Superior temporal gyrus (tissue), 1 donor: ENCODE measurements at regions not wholly inside any gene's neighbourhood (a gene's known extent, or its start where the extent isn't known, plus 50 kb on each side); places are given as distances from the start of the nearest gene placed in this dataset.
A peak's percentile ranks its signal among the peaks of the same experiment; 100 is the strongest.
"Not testable (repeated sequence)": the region's sequence is repeated elsewhere in the genome, so short reads cannot be mapped to it uniquely, and the experiment has no call there.

Experiments used
- DNase-seq: peaks from one replicate; pipeline ENCODE4 v3.0.0-alpha.2; 2016; ENCODE audit errors: extremely low spot score

DNA sequence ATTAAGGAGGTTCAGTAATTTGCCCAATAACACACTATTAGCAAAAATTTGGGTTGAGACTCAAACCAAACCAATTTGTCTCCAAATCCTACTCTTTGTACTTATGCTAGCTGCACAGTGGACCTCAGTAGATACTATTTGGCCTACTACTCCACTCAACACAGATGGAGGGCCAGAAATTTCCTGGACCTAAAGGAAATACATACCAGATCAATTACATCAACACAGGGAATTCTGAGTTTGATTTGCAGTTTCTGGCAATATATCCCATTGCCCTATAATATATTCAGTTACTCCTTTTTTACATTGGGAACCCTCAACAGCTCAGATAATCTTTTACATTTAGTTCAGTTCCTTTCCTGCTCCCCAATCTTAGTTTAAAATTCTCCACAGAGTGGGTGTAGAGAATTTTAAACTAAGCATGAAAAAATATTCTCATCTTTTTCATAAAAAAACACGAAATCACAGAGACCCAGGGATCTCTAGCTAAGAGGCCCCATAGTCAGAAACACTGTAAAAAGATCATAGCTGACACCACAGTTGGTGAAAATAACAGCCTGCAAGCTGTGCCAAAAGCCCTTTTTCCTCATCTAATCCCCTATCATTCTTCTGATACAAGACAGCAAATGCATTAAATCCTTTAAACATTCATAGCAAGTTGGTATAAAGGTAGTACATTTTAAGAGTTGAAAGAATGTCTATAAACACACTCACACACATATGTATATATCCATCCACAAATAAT, 317.7 kb upstream of the ESRRG start:
- no peak for DNase-seq

DNA sequence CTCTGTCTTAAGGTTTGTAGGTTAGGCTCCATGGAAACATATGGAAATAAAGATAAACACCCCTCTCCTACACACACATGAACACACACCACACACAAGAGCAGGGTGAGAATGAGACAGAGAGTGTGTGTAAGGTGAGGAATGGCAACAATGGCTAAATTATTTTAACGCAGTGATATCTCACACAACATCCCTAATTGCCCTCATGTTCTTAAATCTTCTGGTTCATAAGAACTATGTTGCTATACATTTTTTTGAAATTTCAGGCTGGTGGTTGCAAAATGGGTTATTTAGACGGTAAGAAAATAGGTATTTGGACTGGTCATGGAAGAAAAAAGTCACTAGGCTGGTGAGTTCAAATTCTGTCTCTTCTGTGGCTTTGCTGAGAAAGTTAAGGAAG, 316.7 kb upstream of the ESRRG start:
- no peak for DNase-seq

DNA sequence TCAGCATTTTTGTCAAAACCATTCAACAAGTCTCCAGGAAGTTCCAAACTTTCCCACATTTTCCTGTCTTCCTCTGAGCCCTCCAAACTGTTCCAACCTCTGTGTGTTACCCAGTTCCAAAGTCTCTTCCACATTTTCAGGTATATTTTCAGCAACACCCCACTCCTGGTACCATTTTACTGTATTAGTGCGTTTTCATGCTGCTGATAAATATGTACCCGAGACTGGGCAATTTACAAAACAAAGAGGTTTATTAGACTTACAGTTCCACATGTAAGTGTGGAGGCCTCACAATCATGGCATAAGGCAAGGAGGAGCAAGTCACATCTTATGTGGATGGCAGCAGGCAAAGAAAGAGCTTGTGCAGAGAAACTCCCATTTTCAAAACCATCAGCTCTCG, 315.9 kb upstream of the ESRRG start:
- not testable (repeated sequence) for DNase-seq

DNA sequence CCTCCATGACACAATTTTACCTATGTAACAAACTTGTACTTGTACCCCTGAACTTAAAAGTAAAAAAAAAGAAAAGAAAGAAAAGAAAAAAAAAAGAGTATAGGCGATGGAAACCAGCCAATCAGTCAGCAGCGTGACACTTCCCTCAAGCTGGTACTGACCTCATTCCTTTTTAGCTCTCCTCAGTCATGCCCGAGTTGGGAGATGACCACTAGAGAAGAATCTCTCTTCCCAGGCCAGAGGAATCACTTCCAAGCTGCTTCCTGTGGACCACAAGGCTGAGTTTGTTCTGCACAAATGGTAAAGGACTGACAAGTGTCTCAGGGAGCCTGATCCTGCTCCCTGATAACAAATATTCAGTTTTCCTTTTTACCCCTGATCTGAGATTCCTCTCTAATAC, 313.5 kb upstream of the ESRRG start:
- no peak for DNase-seq

- no peak for DNase-seq
Measured at GRCh38 chr1:217032715-217033367, 309.6 kb upstream of the ESRRG start.

GRCh38 chr1:217029281-217030157, 306.3 kb upstream of the ESRRG start:
- no peak for DNase-seq

DNA sequence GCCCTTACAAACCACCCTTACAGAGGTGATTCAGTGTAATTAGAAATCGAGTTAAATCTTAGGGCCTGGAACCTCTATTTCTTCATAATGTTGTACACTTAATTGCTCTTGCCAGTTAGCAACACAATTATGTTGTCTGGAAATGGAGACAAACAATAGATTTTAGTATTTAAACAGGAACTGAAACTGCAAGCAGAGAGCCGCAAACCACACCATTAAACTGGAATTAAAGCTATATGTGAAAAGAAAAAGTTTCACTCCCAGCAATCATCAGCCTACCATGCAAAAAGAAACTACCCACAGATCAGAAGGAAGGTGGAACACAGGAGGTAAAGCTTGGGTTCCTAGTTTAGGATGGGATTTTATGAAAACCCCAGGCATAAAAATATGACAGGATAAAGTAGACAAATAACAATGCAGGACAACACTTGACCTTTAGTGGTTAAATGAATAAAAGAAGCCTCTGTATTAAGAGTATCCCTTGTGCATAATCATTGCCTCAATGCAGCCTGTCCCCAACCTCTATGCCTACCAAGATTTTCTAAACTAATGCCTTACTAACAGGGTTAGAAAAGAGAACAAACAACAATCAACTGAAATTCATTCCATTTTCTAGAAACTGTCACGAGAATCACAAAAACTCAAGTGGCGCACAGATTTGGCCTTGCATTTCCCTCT, 304.3 kb upstream of the ESRRG start:
- no peak for DNase-seq

- no peak for DNase-seq
Measured at GRCh38 chr1:217026531-217026930, 303.3 kb upstream of the ESRRG start.

DNA sequence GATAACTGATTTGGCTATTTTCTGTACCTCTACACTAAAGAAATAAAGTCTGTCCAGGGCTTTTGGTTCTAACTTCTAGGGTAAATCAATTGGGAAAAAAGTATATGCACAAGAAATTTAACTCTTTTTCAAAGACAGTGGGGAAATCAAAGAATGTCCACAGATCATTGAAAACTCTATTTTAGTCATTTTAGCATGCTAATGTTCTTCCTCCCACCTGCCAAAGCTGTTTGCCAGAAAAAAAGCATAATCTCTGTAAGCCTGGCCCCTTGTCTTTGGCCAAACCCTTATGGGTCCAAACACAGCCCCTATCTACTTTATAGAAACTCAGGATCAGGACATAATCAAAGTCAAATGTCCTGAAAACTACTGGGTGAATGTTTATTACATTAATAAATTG, 302.2 kb upstream of the ESRRG start:
- DNase-seq, result no peak

DNA sequence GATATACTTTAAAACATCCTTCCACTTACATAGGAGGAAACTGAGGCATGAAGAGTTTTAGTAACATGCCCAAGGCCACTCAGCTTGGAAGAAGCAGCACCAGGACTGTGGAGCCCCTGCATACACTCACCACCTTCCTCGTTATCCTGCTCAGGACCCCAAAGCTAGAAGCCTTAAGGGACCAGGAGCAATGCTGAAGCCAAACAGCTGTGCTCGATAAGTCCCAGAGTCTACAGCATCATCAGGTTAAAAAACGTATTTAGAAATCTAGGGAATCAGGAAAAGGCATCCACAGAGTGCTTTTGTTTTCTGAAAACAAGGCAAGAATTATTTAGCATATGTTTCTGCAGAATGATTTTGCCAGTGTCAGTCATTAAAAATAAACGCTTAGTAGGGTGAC, 301.7 kb upstream of the ESRRG start:
- DNase-seq, result no peak

- DNase-seq, result no peak
Measured at GRCh38 chr1:217021956-217022355, 298.7 kb upstream of the ESRRG start.

GRCh38 chr1:217021400-217021799, 298.2 kb upstream of the ESRRG start:
- no peak for DNase-seq

DNA sequence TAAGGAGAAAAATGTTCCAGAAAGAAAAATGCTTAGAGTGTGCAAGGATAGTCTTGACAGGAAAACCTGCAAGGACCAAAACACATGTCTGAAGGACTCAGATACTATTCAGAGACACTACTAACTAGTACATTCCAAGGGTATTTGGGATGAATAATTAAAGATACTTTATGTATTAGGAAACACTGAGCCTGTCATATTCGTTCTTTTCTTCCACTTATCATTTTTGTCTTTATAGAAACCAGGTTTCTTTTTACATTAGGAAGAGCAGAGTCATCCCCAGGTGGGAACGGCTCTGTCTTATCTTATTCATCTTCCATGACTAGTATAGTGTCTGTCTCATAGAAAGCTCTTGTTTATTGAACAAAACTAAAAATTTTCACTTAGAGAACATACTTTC, 296.2 kb upstream of the ESRRG start:
- DNase-seq, result no peak

GRCh38 chr1:217018648-217019047, 295.4 kb upstream of the ESRRG start:
- DNase-seq, result no peak

GRCh38 chr1:217017165-217017564, 293.9 kb upstream of the ESRRG start:
- no peak for DNase-seq

- DNase-seq, result no peak
Measured at GRCh38 chr1:217014066-217014465, 290.8 kb upstream of the ESRRG start.

DNA sequence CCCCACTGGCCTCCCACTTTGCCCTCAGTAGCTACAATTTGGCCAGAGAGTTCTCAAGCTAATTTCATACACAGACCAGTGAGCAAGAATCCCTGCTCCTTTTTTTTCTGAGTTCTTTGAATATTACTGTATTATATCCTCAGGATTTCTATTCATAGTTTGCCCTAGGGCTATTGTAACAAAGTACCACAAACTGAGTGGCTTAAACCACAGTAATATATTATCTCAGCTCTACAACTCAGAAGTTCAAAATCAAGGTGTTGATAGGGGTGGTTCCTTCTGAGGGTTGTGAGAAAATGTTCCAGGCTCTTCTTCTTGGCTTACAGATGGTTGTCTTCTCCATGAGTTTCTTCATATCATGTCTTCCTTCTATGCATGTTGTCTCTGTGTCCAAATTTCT, 289.4 kb upstream of the ESRRG start:
- no peak for DNase-seq

GRCh38 chr1:217011097-217011496, 287.9 kb upstream of the ESRRG start:
- no peak for DNase-seq

DNA sequence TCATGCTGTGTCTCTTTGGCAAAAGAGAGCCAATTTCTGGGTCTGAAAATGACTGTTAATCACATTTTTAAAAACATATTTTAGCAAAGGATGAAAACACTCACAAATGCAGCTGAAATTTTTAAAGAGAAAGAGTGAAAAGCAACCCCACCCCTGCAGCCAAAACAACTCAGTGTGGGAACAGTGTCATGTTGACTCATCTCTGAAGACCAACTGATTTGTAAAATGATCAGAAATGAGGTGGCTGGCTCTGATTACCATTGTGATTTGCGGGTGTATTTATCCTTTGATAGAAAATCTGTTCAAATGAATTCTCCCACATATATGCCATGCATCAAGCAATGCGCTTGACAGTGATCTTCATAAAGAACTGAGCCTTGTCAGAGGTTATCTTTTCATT, 287.0 kb upstream of the ESRRG start:
- no peak for DNase-seq

DNA sequence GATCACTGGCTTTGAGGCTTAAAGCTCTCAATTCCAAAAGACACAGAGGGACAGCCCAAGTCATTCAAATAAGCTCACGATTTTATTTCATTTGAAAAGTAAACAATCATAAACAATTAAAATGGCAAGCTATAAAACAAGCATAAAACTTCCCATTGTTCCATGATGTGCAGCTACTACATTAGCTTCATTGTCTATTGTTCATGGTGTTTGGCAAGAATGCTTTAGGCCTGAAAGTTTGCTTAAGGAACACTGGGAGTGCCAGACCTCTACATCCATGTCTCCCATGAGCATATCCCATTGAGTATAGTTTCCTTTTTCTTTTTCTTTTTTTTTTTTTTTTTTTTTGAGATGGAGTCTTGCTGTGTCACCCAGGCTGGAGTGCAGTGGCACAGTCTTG, 286.1 kb upstream of the ESRRG start:
- DNase-seq, result peak; percentile 83

- no peak for DNase-seq
Measured at GRCh38 chr1:217004776-217005436, 281.7 kb upstream of the ESRRG start.

GRCh38 chr1:217003355-217003754, 280.1 kb upstream of the ESRRG start:
- no peak for DNase-seq
